Smooth muscle cell (in vitro differentiated cells): ENCODE measurements at regions not wholly inside any gene's neighbourhood (a gene's known extent, or its start where the extent isn't known, plus 50 kb on each side); places are given as distances from the start of the nearest gene placed in this dataset.
A peak's percentile ranks its signal among the peaks of the same experiment; 100 is the strongest.

ENCODE experiments used
- DNase-seq: peaks from one replicate; lab custom pipeline; 2025; ENCODE audit not compliant: unreplicated experiment; lab: John Stamatoyannopoulos, UW
- H2AFZ ChIP-seq: fragments of 200-600 bp; sonication (generic); 2 replicates; pipeline ENCODE4 v1.6.0; 2016; ENCODE audit warnings: antibody characterized with exemption, low read depth, mild to moderate bottlenecking
- H3F3A ChIP-seq: fragments of 200-600 bp; sonication (generic); 2 replicates; pipeline ENCODE4 v1.6.0; 2017; ENCODE audit warnings: antibody characterized with exemption, low read depth
- H3K27ac ChIP-seq: fragments of 200-600 bp; sonication (generic); 2 replicates; pipeline ENCODE4 v1.5.1; 2016; ENCODE audit warnings: low read depth, mild to moderate bottlenecking
- H3K27me3 ChIP-seq: fragments of 200-600 bp; sonication (generic); 2 replicates; pipeline ENCODE4 v1.6.1; 2016; ENCODE audit warnings: low read depth, mild to moderate bottlenecking
- H3K36me3 ChIP-seq: fragments of 200-600 bp; sonication (generic); 2 replicates; pipeline ENCODE4 v1.5.1; 2016; ENCODE audit warnings: low read depth
- H3K4me1 ChIP-seq: fragments of 200-600 bp; sonication (generic); 2 replicates; pipeline ENCODE4 v1.5.1; 2016; ENCODE audit warnings: low read depth
- H3K4me2 ChIP-seq: fragments of 200-600 bp; sonication (generic); 2 replicates; pipeline ENCODE4 v1.6.0; 2016; ENCODE audit warnings: mild to moderate bottlenecking
- H3K4me3 ChIP-seq: fragments of 200-600 bp; sonication (generic); 2 replicates; pipeline ENCODE4 v1.5.1; 2016; ENCODE audit warnings: mild to moderate bottlenecking
- H3K79me2 ChIP-seq: fragments of 200-600 bp; sonication (generic); 2 replicates; pipeline ENCODE4 v1.6.0; 2016; ENCODE audit warnings: low read depth, mild to moderate bottlenecking
- H3K9ac ChIP-seq: fragments of 200-600 bp; sonication (generic); 2 replicates; pipeline ENCODE4 v1.6.0; 2016; ENCODE audit warnings: low read depth
- H3K9me3 ChIP-seq: fragments of 200-600 bp; sonication (generic); replicated peaks from 2 replicates; pipeline ENCODE4 v1.5.1; 2016; ENCODE audit warnings: low read depth
- H4K20me1 ChIP-seq: fragments of 200-600 bp; sonication (generic); 2 replicates; pipeline ENCODE4 v1.6.0; 2016; ENCODE audit warnings: low read depth
- WGBS: methylation state at CpG from one replicate; pipeline ENCODE4 v1.1.7; 2016; ENCODE audit warnings: low lambda C conversion rate; 5-methylcytosine and 5-hydroxymethylcytosine counted together
- TF ChIP-seq, protein P1 (sequence below): fragments of 200-600 bp; sonication (generic); IDR thresholded peaks from 2 replicates; pipeline ENCODE4 v1.5.1; 2017; ENCODE audit warnings: borderline replicate concordance, mild to moderate bottlenecking, antibody characterized with exemption; ENCODE audit not compliant: insufficient read depth, poor library complexity, severe bottlenecking

DNA sequence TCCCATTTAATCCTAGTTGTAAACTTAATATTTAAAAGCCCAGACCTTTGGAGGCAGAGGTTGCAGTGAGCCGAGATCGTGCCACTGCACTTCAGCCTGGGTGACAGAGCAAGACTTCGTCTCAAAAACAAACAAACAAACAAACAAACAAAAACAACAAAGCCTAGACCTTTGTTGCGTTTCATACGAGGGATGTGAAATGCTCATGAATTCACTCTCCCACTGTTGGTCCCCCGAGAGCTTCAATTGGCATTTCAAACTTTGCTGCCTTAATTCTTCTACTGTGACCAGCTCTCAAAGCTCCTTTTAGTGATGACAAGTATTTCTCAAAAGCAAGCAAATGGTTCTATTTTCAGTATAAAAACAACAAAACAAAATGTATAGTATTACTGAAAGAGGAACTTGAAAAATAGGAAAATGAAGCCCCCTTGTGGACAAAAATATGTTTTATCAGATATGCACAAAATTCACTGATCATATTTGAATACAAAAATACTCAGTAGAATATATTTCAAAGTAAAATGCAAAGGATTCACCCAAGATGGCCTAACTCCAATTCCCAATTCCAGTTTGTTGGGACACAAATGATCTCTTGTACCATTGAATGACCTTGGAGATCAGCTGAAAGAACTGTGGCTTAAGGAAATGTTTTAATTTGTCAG, 140.4 kb downstream of the ESM1 start:
- H3K9me3 ChIP-seq, result no peaks in the 10 kb centered on the region
- TF ChIP-seq, protein P1, sequence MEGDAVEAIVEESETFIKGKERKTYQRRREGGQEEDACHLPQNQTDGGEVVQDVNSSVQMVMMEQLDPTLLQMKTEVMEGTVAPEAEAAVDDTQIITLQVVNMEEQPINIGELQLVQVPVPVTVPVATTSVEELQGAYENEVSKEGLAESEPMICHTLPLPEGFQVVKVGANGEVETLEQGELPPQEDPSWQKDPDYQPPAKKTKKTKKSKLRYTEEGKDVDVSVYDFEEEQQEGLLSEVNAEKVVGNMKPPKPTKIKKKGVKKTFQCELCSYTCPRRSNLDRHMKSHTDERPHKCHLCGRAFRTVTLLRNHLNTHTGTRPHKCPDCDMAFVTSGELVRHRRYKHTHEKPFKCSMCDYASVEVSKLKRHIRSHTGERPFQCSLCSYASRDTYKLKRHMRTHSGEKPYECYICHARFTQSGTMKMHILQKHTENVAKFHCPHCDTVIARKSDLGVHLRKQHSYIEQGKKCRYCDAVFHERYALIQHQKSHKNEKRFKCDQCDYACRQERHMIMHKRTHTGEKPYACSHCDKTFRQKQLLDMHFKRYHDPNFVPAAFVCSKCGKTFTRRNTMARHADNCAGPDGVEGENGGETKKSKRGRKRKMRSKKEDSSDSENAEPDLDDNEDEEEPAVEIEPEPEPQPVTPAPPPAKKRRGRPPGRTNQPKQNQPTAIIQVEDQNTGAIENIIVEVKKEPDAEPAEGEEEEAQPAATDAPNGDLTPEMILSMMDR, result peak; percentile 76
- H3K4me2 ChIP-seq, result peak overlapping the region; percentile 74
- peak overlapping the region; percentile 80 for H2AFZ ChIP-seq
- WGBS, result 30% methylated on average over 6 of the region's 6 CpGs
- peak overlapping the region; percentile 49 for H3K27ac ChIP-seq
- no peaks in the 10 kb centered on the region for H3K4me1 ChIP-seq
- no peaks in the 10 kb centered on the region for H3K79me2 ChIP-seq
- no peak overlapping the region for H3K9ac ChIP-seq
- H3F3A ChIP-seq, result no peaks in the 10 kb centered on the region
- no peaks in the 10 kb centered on the region for H3K36me3 ChIP-seq
- H4K20me1 ChIP-seq, result no peaks in the 10 kb centered on the region
- no peak for DNase-seq
- no peak overlapping the region for H3K4me3 ChIP-seq
- H3K27me3 ChIP-seq, result no peaks in the 10 kb centered on the region

GRCh38 chr5:54844266-54844665, 141.1 kb downstream of the ESM1 start:
- Histone ChIP-seq H3K36me3 (no peaks in the 10 kb centered on the region), H3K79me2 (no peaks in the 10 kb centered on the region), H3K4me1 (no peaks in the 10 kb centered on the region), H3K4me3 (no peak overlapping the region), H3K27me3 (no peaks in the 10 kb centered on the region), H3K27ac (peak overlapping the region; percentile 49), H4K20me1 (no peaks in the 10 kb centered on the region), H3K9ac (no peak overlapping the region), H3K9me3 (no peaks in the 10 kb centered on the region), H3F3A (no peaks in the 10 kb centered on the region), H2AFZ (peak overlapping the region; percentile 80), H3K4me2 (peak overlapping the region; percentile 74)
- no peak for DNase-seq
- WGBS, result 59% methylated on average over 4 of the region's 4 CpGs
- TF ChIP-seq, protein P1, result no peak

GRCh38 chr5:54841481-54841880, 143.9 kb downstream of the ESM1 start:
- TF ChIP-seq, protein P1, result no peak
- H2AFZ ChIP-seq, result no peak overlapping the region
- WGBS, result 89% methylated on average over 1 of the region's 1 CpG

GRCh38 chr5:54838843-54839242, 146.6 kb downstream of the ESM1 start:
- H4K20me1 ChIP-seq, result no peaks in the 10 kb centered on the region
- WGBS, result 100% methylated on average over 1 of the region's 1 CpG
- H3F3A ChIP-seq, result no peaks in the 10 kb centered on the region

More at GRCh38 chr5:54841481-54841880, 143.9 kb downstream of the ESM1 start:
- Histone ChIP-seq H3K9me3 (no peaks in the 10 kb centered on the region), H3K4me3 (no peak overlapping the region), H3K36me3 (no peaks in the 10 kb centered on the region), H3K27me3 (no peaks in the 10 kb centered on the region), H3K79me2 (no peaks in the 10 kb centered on the region), H3K27ac (no peak overlapping the region), H3K4me1 (peaks cover 2% of the 10 kb centered on the region), H4K20me1 (no peaks in the 10 kb centered on the region), H3F3A (no peaks in the 10 kb centered on the region), H3K9ac (no peak overlapping the region), H3K4me2 (no peak overlapping the region)
- DNase-seq, result no peak

More at GRCh38 chr5:54838843-54839242, 146.6 kb downstream of the ESM1 start:
- DNase-seq, result no peak
- peaks cover 8% of the 10 kb centered on the region for H3K4me1 ChIP-seq
- H3K27me3 ChIP-seq, result no peaks in the 10 kb centered on the region
- H3K36me3 ChIP-seq, result no peaks in the 10 kb centered on the region
- H3K9me3 ChIP-seq, result no peaks in the 10 kb centered on the region
- TF ChIP-seq, protein P1, result no peak
- no peak overlapping the region for H3K27ac ChIP-seq
- H2AFZ ChIP-seq, result no peak overlapping the region
- H3K4me3 ChIP-seq, result no peak overlapping the region
- H3K9ac ChIP-seq, result no peak overlapping the region
- no peak overlapping the region for H3K4me2 ChIP-seq
- H3K79me2 ChIP-seq, result no peaks in the 10 kb centered on the region
